Loucy (cell line): ENCODE measurements at regions not wholly inside any gene's neighbourhood (a gene's known extent, or its start where the extent isn't known, plus 50 kb on each side); places are given as distances from the start of the nearest gene placed in this dataset.

Source experiments
- H2AFZ ChIP-seq: fragments of 200-600 bp; sonication (generic); 2 replicates; pipeline ENCODE4 v1.6.0; 2016; ENCODE audit warnings: antibody characterized with exemption, mild to moderate bottlenecking, low read length, moderate library complexity
- H3F3A ChIP-seq: fragments of 200-600 bp; 2 replicates; pipeline ENCODE4 v1.6.0; 2016; ENCODE audit warnings: antibody characterized with exemption, low read depth, mild to moderate bottlenecking
- H3K27me3 ChIP-seq: fragments of 200-600 bp; sonication (generic); 2 replicates; pipeline ENCODE4 v1.6.1; 2014; ENCODE audit warnings: low read length, mild to moderate bottlenecking; ENCODE audit not compliant: insufficient read depth, poor library complexity, severe bottlenecking
- H3K36me3 ChIP-seq: fragments of 200-600 bp; sonication (generic); 2 replicates; pipeline ENCODE4 v1.6.1; 2016; ENCODE audit warnings: low read length; ENCODE audit not compliant: insufficient read depth
- H3K4me1 ChIP-seq: fragments of 200-600 bp; sonication (generic); 2 replicates; pipeline ENCODE4 v1.5.1; 2014; ENCODE audit warnings: low read length, mild to moderate bottlenecking; ENCODE audit not compliant: insufficient read depth, poor library complexity, severe bottlenecking
- H3K4me2 ChIP-seq: fragments of 200-600 bp; sonication (generic); 2 replicates; pipeline ENCODE4 v1.6.0; 2014; ENCODE audit warnings: antibody characterized with exemption, low read length, low read depth, mild to moderate bottlenecking; ENCODE audit not compliant: poor library complexity, severe bottlenecking
- H3K4me3 ChIP-seq: fragments of 200-600 bp; sonication (generic); 2 replicates; pipeline ENCODE4 v1.5.1; 2014; ENCODE audit warnings: low read length, mild to moderate bottlenecking, mixed read lengths; ENCODE audit not compliant: poor library complexity, severe bottlenecking
- H3K79me2 ChIP-seq: fragments of 200-600 bp; sonication (generic); 2 replicates; pipeline ENCODE4 v1.6.1; 2014; ENCODE audit warnings: low read length; ENCODE audit not compliant: insufficient read depth
- H3K9ac ChIP-seq: fragments of 200-600 bp; sonication (generic); 2 replicates; pipeline ENCODE4 v1.6.0; 2014; ENCODE audit warnings: mild to moderate bottlenecking, low read depth, low read length, moderate library complexity; ENCODE audit not compliant: poor library complexity, severe bottlenecking
- H3K9me2 ChIP-seq: fragments of 200-600 bp; sonication (generic); replicated peaks from 2 replicates; pipeline ENCODE4 v1.6.1; 2016; ENCODE audit warnings: low read depth, low read length, mixed read lengths
- H3K9me3 ChIP-seq: fragments of 200-600 bp; sonication (generic); 2 replicates; pipeline ENCODE4 v1.6.1; 2014; ENCODE audit warnings: mild to moderate bottlenecking, antibody characterized with exemption, low read length, low read depth; ENCODE audit not compliant: insufficient read depth
- H4K20me1 ChIP-seq: fragments of 200-600 bp; sonication (generic); 2 replicates; pipeline ENCODE4 v1.6.0; 2014; ENCODE audit warnings: antibody characterized with exemption, low read length, mild to moderate bottlenecking; ENCODE audit not compliant: insufficient read depth, poor library complexity, severe bottlenecking
- CTCF ChIP-seq: fragments of 200-600 bp; sonication (generic); conservative IDR thresholded peaks from 2 replicates; pipeline ENCODE4 v1.5.1; 2014; ENCODE audit warnings: mild to moderate bottlenecking, antibody characterized with exemption, low read length
- EZH2phosphoT487 ChIP-seq: fragments of 200-600 bp; IDR thresholded peaks from 2 replicates; pipeline ENCODE4 v1.6.1; 2018; ENCODE audit warnings: antibody characterized with exemption, mild to moderate bottlenecking, moderate library complexity, borderline replicate concordance

- Histone ChIP-seq H3K4me1 (no peaks in the 10 kb centered on the region), H4K20me1 (no peaks in the 10 kb centered on the region), H3K9me3 (no peaks in the 10 kb centered on the region), H3K79me2 (no peaks in the 10 kb centered on the region), H3K9me2 (no peaks in the 10 kb centered on the region), H3K9ac (no peak overlapping the region), H3K4me2 (no peak overlapping the region), H3K27me3 (no peaks in the 10 kb centered on the region), H2AFZ (no peak overlapping the region), H3K4me3 (no peak overlapping the region), H3K36me3 (no peaks in the 10 kb centered on the region), H3F3A (no peaks in the 10 kb centered on the region)
- TF ChIP-seq EZH2phosphoT487 (no peak), CTCF (no peak)
These were observed 934.6 kb downstream of the VRK1 start for GRCh38 chr14:97731800-97732199.

DNA sequence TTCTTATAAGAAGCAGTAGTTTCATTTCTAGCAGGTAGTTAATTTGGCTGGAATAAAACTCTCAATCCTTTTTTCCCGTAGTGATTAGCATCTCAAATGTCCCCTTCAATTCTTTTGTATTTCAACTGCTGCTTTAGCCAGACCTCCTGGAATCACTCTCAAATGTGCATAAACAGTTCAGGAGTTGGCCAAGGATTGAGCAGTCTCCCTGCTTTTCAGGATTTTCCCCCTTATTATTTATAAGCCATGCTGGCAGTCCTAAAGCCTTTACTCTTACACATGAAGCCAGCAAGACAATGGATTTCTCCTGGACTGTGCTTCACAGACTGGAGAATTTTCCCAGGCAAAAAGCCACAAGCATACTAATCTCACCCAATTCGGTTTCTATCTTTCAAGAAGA is 950.1 kb downstream of the VRK1 start:
- H3F3A ChIP-seq, result no peaks in the 10 kb centered on the region
- no peak overlapping the region for H3K4me3 ChIP-seq
- H3K9me3 ChIP-seq, result no peaks in the 10 kb centered on the region

GRCh38 chr14:97748616-97749015 is 951.4 kb downstream of the VRK1 start:
- Histone ChIP-seq H3K9me2 (no peaks in the 10 kb centered on the region), H3K4me3 (no peak overlapping the region), H3K27me3 (no peaks in the 10 kb centered on the region), H2AFZ (no peak overlapping the region), H3K4me2 (no peak overlapping the region), H3K4me1 (no peaks in the 10 kb centered on the region), H3K36me3 (no peaks in the 10 kb centered on the region), H3K79me2 (no peaks in the 10 kb centered on the region), H4K20me1 (no peaks in the 10 kb centered on the region), H3K9me3 (no peaks in the 10 kb centered on the region), H3K9ac (no peak overlapping the region), H3F3A (no peaks in the 10 kb centered on the region)
- TF ChIP-seq CTCF (no peak), EZH2phosphoT487 (no peak)

More for the DNA sequence above, 950.1 kb downstream of the VRK1 start:
- Histone ChIP-seq H3K79me2 (no peaks in the 10 kb centered on the region), H4K20me1 (no peaks in the 10 kb centered on the region), H2AFZ (no peak overlapping the region), H3K36me3 (no peaks in the 10 kb centered on the region), H3K9ac (no peak overlapping the region), H3K4me1 (no peaks in the 10 kb centered on the region), H3K4me2 (no peak overlapping the region), H3K27me3 (no peaks in the 10 kb centered on the region), H3K9me2 (no peaks in the 10 kb centered on the region)
- TF ChIP-seq CTCF (no peak), EZH2phosphoT487 (no peak)
